ENCODE measurements at regions not wholly inside any gene's neighbourhood (a gene's known extent, or its start where the extent isn't known, plus 50 kb on each side); places are given as distances from the start of the nearest gene placed in this dataset.

- Histone ChIP-seq H3K4me3 (ENCODE audit: low read depth, low read length) (no peak overlapping the region), H3K36me3 (ENCODE audit: control insufficient read depth, insufficient read depth, low read length) (no peaks in the 10 kb centered on the region), H3K27me3 (ENCODE audit: control insufficient read depth, insufficient read depth, low read length) (no peaks in the 10 kb centered on the region)
- TF ChIP-seq CTCF (IDR thresholded peaks at IDR 0.05; ENCODE audit: insufficient read depth, low read depth, low read length), result no peak
- no peak for DNase-seq (ENCODE audit: low read depth)
- CTCF ChIA-PET, result no interaction called here
- POLR2A ChIA-PET, result no interaction called here
Observed at GRCh38 chr21:21762855-21763254, 764.6 kb downstream of the NCAM2 start.

DNA sequence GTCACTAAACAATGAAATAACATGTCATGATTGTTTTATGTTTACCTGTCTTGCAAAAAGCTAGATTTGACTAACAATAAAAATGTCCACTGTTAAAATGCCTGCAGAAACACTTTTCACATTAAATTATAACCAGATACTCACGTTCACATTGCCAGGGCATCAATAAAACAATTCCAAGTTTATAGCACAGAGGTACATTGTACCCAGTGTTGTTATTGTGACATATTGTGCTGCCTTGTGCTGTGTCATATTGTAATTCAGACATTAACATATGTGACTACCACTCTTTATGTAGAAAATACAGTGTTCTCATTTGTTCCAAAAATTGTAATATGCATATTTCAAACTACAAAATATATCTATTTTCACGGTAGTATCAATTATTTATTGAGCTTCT is 766.1 kb downstream of the NCAM2 start:
- DNase-seq (ENCODE audit: low read depth), result no peak
- Histone ChIP-seq H3K4me3 (ENCODE audit: low read depth, low read length) (no peak overlapping the region), H3K36me3 (ENCODE audit: control insufficient read depth, insufficient read depth, low read length) (no peaks in the 10 kb centered on the region), H3K27me3 (ENCODE audit: control insufficient read depth, insufficient read depth, low read length) (no peaks in the 10 kb centered on the region)
- TF ChIP-seq CTCF (IDR thresholded peaks at IDR 0.05; ENCODE audit: insufficient read depth, low read depth, low read length), result no peak
- ChIA-PET POLR2A (no interaction called here), CTCF (interaction anchor here (1.5 kb wide), 1 partner anchor 10 kb away, joined by 3 read pairs; no protein-coding TSS in a partner anchor)

- DNase-seq (ENCODE audit: low read depth), result no peak
- H3K27me3 ChIP-seq (ENCODE audit: control insufficient read depth, insufficient read depth, low read length), result no peaks in the 10 kb centered on the region
- H3K4me3 ChIP-seq (ENCODE audit: low read depth, low read length), result no peak overlapping the region
- TF ChIP-seq CTCF (IDR thresholded peaks at IDR 0.05; ENCODE audit: insufficient read depth, low read depth, low read length), result no peak
- POLR2A ChIA-PET, result no interaction called here
- CTCF ChIA-PET, result no interaction called here
- no peaks in the 10 kb centered on the region for H3K36me3 ChIP-seq (ENCODE audit: control insufficient read depth, insufficient read depth, low read length)
Observed at GRCh38 chr21:21767276-21767675, 769.1 kb downstream of the NCAM2 start.

DNA sequence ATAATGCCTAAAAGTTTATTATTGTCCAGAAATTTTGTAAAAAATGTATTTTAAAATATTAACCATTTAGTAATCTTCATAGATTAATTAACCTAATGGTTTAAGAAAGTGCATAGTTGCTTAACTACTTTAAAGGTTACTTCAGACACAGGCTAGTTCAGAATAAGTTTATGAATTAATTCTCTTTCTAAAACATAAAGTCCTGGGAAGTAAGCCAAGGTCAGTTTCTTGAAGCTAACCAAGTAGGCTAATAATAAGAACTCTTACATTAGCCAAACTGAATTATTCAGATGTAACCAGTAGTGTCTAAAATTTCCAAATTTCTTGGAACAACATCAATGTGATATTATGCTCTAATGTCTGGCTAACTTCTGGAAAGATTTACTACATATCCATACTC is 790.4 kb downstream of the NCAM2 start:
- H3K36me3 ChIP-seq (ENCODE audit: control insufficient read depth, insufficient read depth, low read length), result no peaks in the 10 kb centered on the region
- no peak for DNase-seq (ENCODE audit: low read depth)
- H3K27me3 ChIP-seq (ENCODE audit: control insufficient read depth, insufficient read depth, low read length), result no peaks in the 10 kb centered on the region
- CTCF ChIA-PET, result no interaction called here
- POLR2A ChIA-PET, result no interaction called here
- no peak for TF ChIP-seq CTCF (IDR thresholded peaks at IDR 0.05; ENCODE audit: insufficient read depth, low read depth, low read length)
- no peak overlapping the region for H3K4me3 ChIP-seq (ENCODE audit: low read depth, low read length)

DNA sequence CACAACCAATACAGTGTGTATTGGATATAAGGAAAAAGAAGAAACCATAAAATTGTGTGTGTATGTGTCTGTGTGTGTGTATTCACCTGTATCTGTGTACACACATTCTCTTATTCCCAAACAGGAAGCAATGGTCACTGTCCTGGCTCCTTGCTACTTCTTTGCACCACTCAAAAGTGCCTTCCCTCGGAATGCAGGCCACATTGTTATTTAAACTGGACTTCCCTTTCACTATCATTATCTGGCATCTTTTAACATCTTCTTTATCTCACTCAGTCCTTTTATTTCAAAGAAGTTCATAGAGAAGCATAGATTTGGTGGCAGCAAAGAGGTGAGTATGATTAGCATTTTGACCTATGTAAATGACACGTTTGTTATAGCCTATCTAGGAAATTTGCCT is 803.7 kb downstream of the NCAM2 start:
- ChIA-PET POLR2A (no interaction called here), CTCF (no interaction called here)
- no peaks in the 10 kb centered on the region for H3K36me3 ChIP-seq (ENCODE audit: control insufficient read depth, insufficient read depth, low read length)
- DNase-seq (ENCODE audit: low read depth), result no peak
- no peaks in the 10 kb centered on the region for H3K27me3 ChIP-seq (ENCODE audit: control insufficient read depth, insufficient read depth, low read length)
- TF ChIP-seq CTCF (IDR thresholded peaks at IDR 0.05; ENCODE audit: insufficient read depth, low read depth, low read length), result no peak
- no peak overlapping the region for H3K4me3 ChIP-seq (ENCODE audit: low read depth, low read length)
